ENCODE measurements at regions not wholly inside any gene's neighbourhood (a gene's known extent, or its start where the extent isn't known, plus 50 kb on each side); places are given as distances from the start of the nearest gene placed in this dataset.

DNA sequence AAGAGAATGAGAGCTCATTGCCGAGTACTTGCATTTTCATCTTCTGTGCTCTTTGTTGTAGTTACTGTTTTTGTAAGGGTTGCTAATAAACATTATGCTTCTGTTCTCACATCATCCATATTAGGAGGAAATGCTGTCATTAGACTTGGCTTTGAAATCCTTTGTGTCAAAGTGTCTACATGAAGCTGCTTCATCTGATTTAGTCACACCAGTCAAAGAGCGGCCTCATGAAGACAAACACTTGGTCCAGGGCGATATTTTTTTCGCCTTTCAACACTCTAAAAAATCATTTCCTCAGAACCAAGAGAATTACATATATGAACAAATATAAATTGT lies 105.0 kb downstream of the SPRY2 start:
- TF ChIP-seq POLR2AphosphoS5 (IDR thresholded peaks at IDR 0.05; ENCODE audit: low read depth) (no peak), CTCF (conservative IDR thresholded peaks at IDR 0.05; ENCODE audit: low read depth in 2 of 2) (no peak), REST (IDR thresholded peaks at IDR 0.05; ENCODE audit: unreplicated experiment) (no peak), CREB1 (CRISPR knock-in tag; IDR thresholded peaks at IDR 0.05; ENCODE audit: low read depth) (no peak)

Measured in GM23338 (cell line).